Muscle layer of duodenum (tissue), 2 donors: ENCODE measurements at regions not wholly inside any gene's neighbourhood (a gene's known extent, or its start where the extent isn't known, plus 50 kb on each side); places are given as distances from the start of the nearest gene placed in this dataset.

Experiments
- H3K27ac ChIP-seq: one replicate; pipeline ENCODE4 v1.7.0; 2013; ENCODE audit warnings: mild to moderate bottlenecking, low read length
- H3K27me3 ChIP-seq: one replicate; pipeline ENCODE4 v1.7.0; 2013; ENCODE audit warnings: low read depth, mild to moderate bottlenecking, control low read depth, low read length
- H3K36me3 ChIP-seq, 2 donors: one replicate each; pipeline ENCODE4 v1.7.0; 2013; ENCODE audit warnings: low read length in 2 of 2, control low read depth in 1 of 2, mild to moderate bottlenecking in 1 of 2; ENCODE audit not compliant: insufficient read depth in 2 of 2, control insufficient read depth in 1 of 2
- H3K4me1 ChIP-seq, 2 donors: one replicate each; pipeline ENCODE4 v1.7.0; 2013; ENCODE audit warnings: low read length in 2 of 2, mild to moderate bottlenecking in 2 of 2, control low read depth in 1 of 2, moderate library complexity in 1 of 2; ENCODE audit not compliant: insufficient read depth in 2 of 2, control insufficient read depth in 1 of 2
- H3K4me3 ChIP-seq, 2 donors: one replicate each; pipeline ENCODE4 v1.7.0; 2013; ENCODE audit warnings: low read length in 2 of 2, low read depth in 1 of 2, mild to moderate bottlenecking in 1 of 2
- H3K9me3 ChIP-seq, 2 donors: one replicate each; pipeline ENCODE4 v1.7.0; 2013; ENCODE audit warnings: low read length in 2 of 2, control low read depth in 1 of 2, mild to moderate bottlenecking in 1 of 2; ENCODE audit not compliant: control insufficient read depth in 1 of 2
- donor health status: healthy.

- Histone ChIP-seq H3K36me3 (no peaks in the 10 kb centered on the region), H3K9me3 (no peaks in the 10 kb centered on the region), H3K27ac (no peak overlapping the region), H3K4me1 (peaks cover 0 to 18% of the 10 kb centered on the region in 2 donors), H3K27me3 (no peaks in the 10 kb centered on the region), H3K4me3 (no peak overlapping the region)
Observed at GRCh38 chr17:69735285-69735684, 320.8 kb downstream of the MAP2K6 start.

GRCh38 chr17:69743091-69743490, 328.6 kb downstream of the MAP2K6 start:
- H3K27me3 ChIP-seq, result no peaks in the 10 kb centered on the region
- H3K36me3 ChIP-seq, result no peaks in the 10 kb centered on the region
- H3K27ac ChIP-seq, result no peak overlapping the region
- no peak overlapping the region for H3K4me3 ChIP-seq
- H3K9me3 ChIP-seq, result no peaks in the 10 kb centered on the region
- no peaks in the 10 kb centered on the region for H3K4me1 ChIP-seq

GRCh38 chr17:69744512-69745070, 330.1 kb downstream of the MAP2K6 start:
- Histone ChIP-seq H3K9me3 (no peaks in the 10 kb centered on the region), H3K36me3 (no peaks in the 10 kb centered on the region), H3K4me1 (no peaks in the 10 kb centered on the region), H3K27me3 (no peaks in the 10 kb centered on the region), H3K4me3 (no peak overlapping the region), H3K27ac (no peak overlapping the region)

- Histone ChIP-seq H3K4me3 (no peak overlapping the region), H3K9me3 (no peaks in the 10 kb centered on the region), H3K27ac (no peak overlapping the region), H3K4me1 (no peaks in the 10 kb centered on the region), H3K27me3 (no peaks in the 10 kb centered on the region), H3K36me3 (no peaks in the 10 kb centered on the region)
Observed at GRCh38 chr17:69749911-69750310, 325.1 kb upstream of the KCNJ16 start.

GRCh38 chr17:69757688-69758430, 317.2 kb upstream of the KCNJ16 start:
- Histone ChIP-seq H3K36me3 (no peaks in the 10 kb centered on the region), H3K27me3 (no peaks in the 10 kb centered on the region), H3K4me1 (no peaks in the 10 kb centered on the region), H3K4me3 (no peak overlapping the region), H3K9me3 (no peaks in the 10 kb centered on the region), H3K27ac (no peak overlapping the region)

GRCh38 chr17:69760562-69760961, 314.5 kb upstream of the KCNJ16 start:
- no peaks in the 10 kb centered on the region for H3K9me3 ChIP-seq
- H3K36me3 ChIP-seq, result no peaks in the 10 kb centered on the region
- no peak overlapping the region for H3K4me3 ChIP-seq
- H3K4me1 ChIP-seq, result no peaks in the 10 kb centered on the region
- H3K27ac ChIP-seq, result no peak overlapping the region
- no peaks in the 10 kb centered on the region for H3K27me3 ChIP-seq

GRCh38 chr17:69761011-69761410, 314.0 kb upstream of the KCNJ16 start:
- Histone ChIP-seq H3K4me1 (no peaks in the 10 kb centered on the region), H3K27ac (no peak overlapping the region), H3K9me3 (no peaks in the 10 kb centered on the region), H3K4me3 (no peak overlapping the region), H3K27me3 (no peaks in the 10 kb centered on the region), H3K36me3 (no peaks in the 10 kb centered on the region)

GRCh38 chr17:69761767-69762321, 313.2 kb upstream of the KCNJ16 start:
- no peak overlapping the region for H3K27ac ChIP-seq
- no peaks in the 10 kb centered on the region for H3K27me3 ChIP-seq
- no peaks in the 10 kb centered on the region for H3K9me3 ChIP-seq
- no peaks in the 10 kb centered on the region for H3K36me3 ChIP-seq
- no peak overlapping the region for H3K4me3 ChIP-seq
- no peaks in the 10 kb centered on the region for H3K4me1 ChIP-seq

- no peak overlapping the region for H3K4me3 ChIP-seq
- H3K9me3 ChIP-seq, result no peaks in the 10 kb centered on the region
- no peaks in the 10 kb centered on the region for H3K36me3 ChIP-seq
- no peaks in the 10 kb centered on the region for H3K27me3 ChIP-seq
- no peaks in the 10 kb centered on the region for H3K4me1 ChIP-seq
- H3K27ac ChIP-seq, result no peak overlapping the region
Observed at GRCh38 chr17:69762359-69762758, 312.7 kb upstream of the KCNJ16 start.

- Histone ChIP-seq H3K27ac (no peak overlapping the region), H3K36me3 (no peaks in the 10 kb centered on the region), H3K9me3 (no peaks in the 10 kb centered on the region), H3K4me1 (no peaks in the 10 kb centered on the region), H3K4me3 (no peak overlapping the region), H3K27me3 (no peaks in the 10 kb centered on the region)
Observed at GRCh38 chr17:69762766-69763165, 312.3 kb upstream of the KCNJ16 start.

GRCh38 chr17:69763503-69763902, 311.5 kb upstream of the KCNJ16 start:
- Histone ChIP-seq H3K4me3 (no peak overlapping the region), H3K4me1 (no peaks in the 10 kb centered on the region), H3K27me3 (no peaks in the 10 kb centered on the region), H3K27ac (no peak overlapping the region), H3K36me3 (no peaks in the 10 kb centered on the region), H3K9me3 (no peaks in the 10 kb centered on the region)
